Stimulated activated CD4-positive, alpha-beta T cell treated with anti-CD3 and anti-CD28 coated beads, Interleukin-15, amount 100 ng/mL, for 48 hours (primary cell): ENCODE measurements at regions not wholly inside any gene's neighbourhood (a gene's known extent, or its start where the extent isn't known, plus 50 kb on each side); places are given as distances from the start of the nearest gene placed in this dataset.

Source experiments
- DNase-seq, 2 donors: peaks; one replicate each; pipeline ENCODE4 v3.0.0-alpha.2; 2020; ENCODE audit warnings: low read depth in 2 of 2

DNA sequence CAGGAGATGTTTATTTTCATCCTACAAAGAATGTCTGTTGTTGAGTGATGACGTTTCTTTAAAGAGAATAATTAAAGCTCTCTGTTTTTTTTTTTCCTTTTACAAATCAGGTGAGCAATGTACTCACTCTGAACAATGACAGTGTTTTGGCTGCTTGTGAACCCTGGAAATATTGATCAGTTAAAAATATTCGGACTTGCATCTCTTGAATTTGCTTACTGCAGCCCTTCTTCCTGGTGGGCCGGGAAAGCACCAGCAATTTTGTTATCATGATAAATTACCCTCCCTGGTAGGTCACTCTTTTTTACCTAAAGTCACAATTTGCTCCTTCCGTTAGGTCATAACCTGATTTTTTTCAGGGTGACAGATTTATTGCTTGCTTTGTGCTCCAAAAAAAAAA is 72.3 kb upstream of the NR5A2 start:
- no peak for DNase-seq

- no peak for DNase-seq
Measured at GRCh38 chr1:199956005-199956404, 71.5 kb upstream of the NR5A2 start.

DNA sequence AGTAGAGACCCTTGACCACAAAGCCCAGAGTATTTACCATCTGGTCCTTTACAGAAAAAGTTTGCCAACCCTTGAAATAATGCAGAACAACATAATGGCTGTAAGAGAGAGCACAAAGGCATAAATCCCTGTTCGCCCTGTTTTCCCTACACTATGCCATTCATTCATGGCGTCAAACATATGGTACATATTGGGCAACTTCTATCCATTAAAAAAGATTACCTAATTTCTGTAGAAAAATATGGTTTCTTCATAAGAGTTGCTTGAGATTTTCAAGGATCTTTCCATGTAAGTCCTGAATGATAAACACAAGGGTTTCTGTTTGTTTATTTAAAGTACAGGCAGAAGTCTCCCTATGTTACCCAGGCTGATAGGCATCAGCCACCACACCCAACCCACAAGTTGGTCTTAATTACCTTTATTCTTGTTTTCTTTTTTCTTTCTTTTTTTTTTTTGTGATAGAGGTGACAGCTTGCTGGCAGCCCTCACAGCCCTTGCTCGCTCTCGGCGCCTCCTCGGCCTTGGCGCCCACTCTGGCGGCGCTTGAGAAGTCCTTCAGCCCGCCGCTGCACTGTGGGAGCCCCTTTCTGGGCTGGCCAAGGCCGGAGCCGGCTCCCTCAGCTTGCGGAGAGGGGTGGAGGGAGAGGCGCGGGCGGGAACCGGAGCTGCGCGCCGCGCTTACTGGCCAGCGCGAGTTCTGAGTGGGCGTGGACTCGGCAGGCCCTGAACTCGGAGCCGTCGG is 68.3 kb upstream of the NR5A2 start:
- no peak for DNase-seq

DNA sequence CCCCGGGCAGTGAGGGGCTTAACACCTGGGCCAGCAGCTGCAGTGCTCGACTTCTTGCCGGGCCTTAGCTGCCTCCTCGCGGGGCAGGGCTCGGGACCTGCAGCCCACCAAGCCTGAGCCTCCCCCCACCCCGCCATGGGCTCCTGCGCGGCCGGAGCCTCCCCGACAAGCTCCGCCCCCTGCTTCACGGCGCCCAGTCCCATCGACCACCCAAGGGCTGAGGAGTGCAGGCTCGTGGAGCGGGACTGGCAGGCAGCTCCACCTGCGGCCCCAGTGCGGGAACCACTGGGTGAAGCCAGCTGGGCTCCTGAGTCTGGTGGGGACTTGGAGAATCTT is 67.8 kb upstream of the NR5A2 start:
- DNase-seq: no peak

GRCh38 chr1:199970125-199970524 is 57.4 kb upstream of the NR5A2 start:
- DNase-seq: no peak

GRCh38 chr1:199976496-199977144 is 50.9 kb upstream of the NR5A2 start:
- DNase-seq: no peak
